Naive thymus-derived CD8-positive, alpha-beta T cell (primary cell): ENCODE measurements at regions not wholly inside any gene's neighbourhood (a gene's known extent, or its start where the extent isn't known, plus 50 kb on each side); places are given as distances from the start of the nearest gene placed in this dataset.

Experiments
- ATAC-seq, 2 donors: fragments of 150-1000 bp; cut with Tn5 transposase in 1 of 2; sonication (Bioruptor Pico), chemical (Tn5 transposase) in 1 of 2; 1 replicate in 1 of 2; 2 replicates in 1 of 2; pipeline ENCODE4 v1.10.0; 2021; ENCODE audit warnings: mild to moderate bottlenecking in 2 of 2, moderate library complexity in 2 of 2
- POLR2A ChIA-PET: fragments of 350-600 bp; sonication (Branson Sonifier 250); formaldehyde crosslinking; loops from one replicate; lab custom pipeline; 2021; ENCODE audit warnings: antibody characterized with exemption; lab: Charles Lee
- DNase-seq, 10 donors: peaks; one replicate each; pipeline versions ENCODE4 v3.0.0 to v3.0.0-alpha.2; 2020 to 2022
- H3K27ac Mint-ChIP-seq, 10 donors: one replicate each; pipeline ENCODE4 v1.8.0; 2020 to 2022; ENCODE audit warnings: mild to moderate bottlenecking in 10 of 10, mixed read lengths in 10 of 10, moderate library complexity in 4 of 10, inconsistent platforms in 1 of 10
- H3K27me3 Mint-ChIP-seq, 5 donors: one replicate each; pipeline ENCODE4 v1.8.0; 2021 to 2022; ENCODE audit warnings: mixed read lengths in 5 of 5
- H3K36me3 Mint-ChIP-seq, 3 donors: one replicate each; pipeline ENCODE4 v1.8.0; 2020 to 2022; ENCODE audit warnings: mixed read lengths in 3 of 3, mild to moderate bottlenecking in 2 of 3, inconsistent platforms in 1 of 3
- H3K4me1 Mint-ChIP-seq, 4 donors: one replicate each; pipeline ENCODE4 v1.8.0; 2021 to 2022; ENCODE audit warnings: mixed read lengths in 4 of 4
- H3K4me3 Mint-ChIP-seq, 10 donors: one replicate each; pipeline ENCODE4 v1.8.0; 2020 to 2022; ENCODE audit warnings: mild to moderate bottlenecking in 10 of 10, mixed read lengths in 10 of 10, moderate library complexity in 6 of 10, inconsistent platforms in 1 of 10
- H3K9me3 Mint-ChIP-seq, 9 donors: one replicate each; pipeline ENCODE4 v1.8.0; 2020 to 2022; ENCODE audit warnings: mixed read lengths in 9 of 9, mild to moderate bottlenecking in 3 of 9, inconsistent platforms in 1 of 9, moderate library complexity in 1 of 9

GRCh38 chr18:57219964-57220363 is 73.1 kb downstream of the BOD1L2 start:
- Mint-ChIP-seq H3K9me3 (peaks cover 0 to 4% (median 0%) of the 10 kb centered on the region in 9 donors), H3K4me1 (no peaks in the 10 kb centered on the region), H3K27me3 (peaks cover 9 to 35% (median 14%) of the 10 kb centered on the region in 5 donors), H3K36me3 (no peaks in the 10 kb centered on the region), H3K4me3 (no peak overlapping the region), H3K27ac (no peak overlapping the region)
- ATAC-seq (no peak), DNase-seq (no peak)
- POLR2A ChIA-PET, result no interaction called here

DNA sequence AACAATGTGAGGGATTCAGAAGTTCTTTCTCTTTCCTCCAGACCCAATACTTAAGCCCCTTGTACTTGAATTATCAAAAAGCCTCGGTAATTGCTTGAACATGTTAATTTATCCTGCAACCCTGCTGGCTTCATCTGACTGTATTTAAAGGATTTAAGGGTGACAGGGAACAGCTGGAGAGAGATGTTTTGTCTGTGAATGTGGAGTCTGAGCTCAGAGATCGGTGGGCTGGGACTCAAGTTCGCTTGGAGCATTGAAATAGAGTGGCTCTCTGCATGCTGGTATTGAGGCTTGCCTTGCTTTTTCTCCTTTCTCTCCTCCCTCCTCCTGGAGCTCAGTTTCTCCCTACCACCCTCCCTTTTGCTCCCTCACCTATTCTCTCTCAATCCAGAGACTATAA is 73.6 kb downstream of the BOD1L2 start:
- H3K36me3 Mint-ChIP-seq, result no peaks in the 10 kb centered on the region
- no peak for ATAC-seq
- no peaks in the 10 kb centered on the region for H3K4me1 Mint-ChIP-seq
- H3K27ac Mint-ChIP-seq, result no peak overlapping the region
- POLR2A ChIA-PET, result interaction anchor here (0.7 kb wide), 1 partner anchor 38 kb away, joined by 3 read pairs; no protein-coding TSS in a partner anchor
- H3K4me3 Mint-ChIP-seq, result no peak overlapping the region
- H3K9me3 Mint-ChIP-seq, result peaks cover 0 to 4% (median 0%) of the 10 kb centered on the region in 9 donors
- DNase-seq, result no peak
- peaks cover 9 to 35% (median 14%) of the 10 kb centered on the region in 5 donors for H3K27me3 Mint-ChIP-seq

- Mint-ChIP-seq H3K4me3 (no peak overlapping the region), H3K27ac (no peak overlapping the region), H3K27me3 (peaks cover 10 to 40% (median 14%) of the 10 kb centered on the region in 5 donors), H3K4me1 (no peaks in the 10 kb centered on the region), H3K9me3 (peaks cover 0 to 4% (median 0%) of the 10 kb centered on the region in 9 donors), H3K36me3 (no peaks in the 10 kb centered on the region)
- POLR2A ChIA-PET, result interaction anchor here (0.7 kb wide), 1 partner anchor 37 kb away, joined by 3 read pairs; no protein-coding TSS in a partner anchor
- ATAC-seq (no peak), DNase-seq (no peak)
Observed at GRCh38 chr18:57220930-57221483, 74.1 kb downstream of the BOD1L2 start.

GRCh38 chr18:57223144-57223870 is 76.4 kb downstream of the BOD1L2 start:
- H3K9me3 Mint-ChIP-seq, result peaks cover 0 to 2% (median 0%) of the 10 kb centered on the region in 9 donors
- H3K4me3 Mint-ChIP-seq, result no peak overlapping the region
- no peak overlapping the region for H3K27ac Mint-ChIP-seq
- ATAC-seq (no peak), DNase-seq (no peak)
- H3K4me1 Mint-ChIP-seq, result no peaks in the 10 kb centered on the region
- H3K36me3 Mint-ChIP-seq, result no peaks in the 10 kb centered on the region
- POLR2A ChIA-PET, result no interaction called here
- H3K27me3 Mint-ChIP-seq, result peaks cover 9 to 57% (median 20%) of the 10 kb centered on the region in 5 donors

- Mint-ChIP-seq H3K36me3 (peaks cover 0 to 6% (median 0%) of the 10 kb centered on the region in 3 donors), H3K27me3 (peaks cover 4 to 27% (median 11%) of the 10 kb centered on the region in 5 donors), H3K4me3 (no peak overlapping the region), H3K9me3 (peaks cover 0 to 16% (median 2%) of the 10 kb centered on the region in 9 donors), H3K4me1 (no peaks in the 10 kb centered on the region), H3K27ac (no peak overlapping the region)
- POLR2A ChIA-PET, result no interaction called here
- no peak for ATAC-seq
- no peak for DNase-seq
Observed at GRCh38 chr18:57230861-57231585, 84.1 kb downstream of the BOD1L2 start.

- DNase-seq (no peak), ATAC-seq (no peak)
- Mint-ChIP-seq H3K27ac (peak overlapping the region in 1 of 10 donors; percentile 2), H3K4me3 (peak overlapping the region in 1 of 10 donors; percentile 41), H3K36me3 (peaks cover 0 to 6% (median 0%) of the 10 kb centered on the region in 3 donors), H3K4me1 (no peaks in the 10 kb centered on the region), H3K27me3 (peaks cover 0 to 19% (median 8%) of the 10 kb centered on the region in 5 donors), H3K9me3 (peaks cover 0 to 16% (median 2%) of the 10 kb centered on the region in 9 donors)
- POLR2A ChIA-PET, result no interaction called here
Observed at GRCh38 chr18:57231864-57232263, 85.0 kb downstream of the BOD1L2 start.

DNA sequence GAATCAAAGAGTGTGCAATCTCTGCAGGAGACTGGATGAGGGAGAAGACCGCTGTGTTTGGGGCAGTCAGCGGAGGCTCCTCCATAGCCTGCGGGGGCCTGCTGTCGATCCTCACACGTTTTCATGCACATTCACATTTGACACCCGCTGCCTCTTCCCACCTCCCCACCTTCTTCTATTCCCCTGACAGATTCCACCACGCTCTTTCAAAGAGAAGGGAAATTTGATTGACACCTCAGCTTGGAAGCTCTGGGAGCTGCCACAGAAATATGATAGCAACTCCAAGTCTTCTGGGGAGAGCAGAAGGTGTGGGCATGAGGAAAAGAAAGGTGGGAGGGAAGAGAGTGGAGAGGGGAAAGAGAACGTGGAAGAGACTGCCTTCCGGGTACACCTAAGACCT is 87.5 kb downstream of the BOD1L2 start:
- Mint-ChIP-seq H3K4me3 (no peak overlapping the region), H3K27me3 (peaks cover 4 to 13% (median 8%) of the 10 kb centered on the region in 5 donors), H3K36me3 (no peaks in the 10 kb centered on the region), H3K4me1 (no peaks in the 10 kb centered on the region), H3K27ac (no peak overlapping the region), H3K9me3 (peaks cover 0 to 4% (median 0%) of the 10 kb centered on the region in 9 donors)
- DNase-seq (no peak), ATAC-seq (no peak)
- POLR2A ChIA-PET, result interaction anchor here (0.7 kb wide), 1 partner anchor 1631 kb away, joined by 3 read pairs; no protein-coding TSS in a partner anchor

GRCh38 chr18:57241869-57242268 is 95.0 kb downstream of the BOD1L2 start:
- Mint-ChIP-seq H3K9me3 (no peaks in the 10 kb centered on the region), H3K27me3 (peaks cover 0 to 8% (median 2%) of the 10 kb centered on the region in 5 donors), H3K36me3 (no peaks in the 10 kb centered on the region), H3K4me3 (no peak overlapping the region), H3K4me1 (no peaks in the 10 kb centered on the region), H3K27ac (no peak overlapping the region)
- ATAC-seq (no peak), DNase-seq (no peak)
- POLR2A ChIA-PET, result no interaction called here

GRCh38 chr18:57242285-57242684 is 95.4 kb downstream of the BOD1L2 start:
- no peak overlapping the region for H3K27ac Mint-ChIP-seq
- H3K27me3 Mint-ChIP-seq, result peaks cover 0 to 8% (median 3%) of the 10 kb centered on the region in 5 donors
- no peaks in the 10 kb centered on the region for H3K9me3 Mint-ChIP-seq
- H3K4me1 Mint-ChIP-seq, result no peaks in the 10 kb centered on the region
- ATAC-seq, result no peak
- POLR2A ChIA-PET, result no interaction called here
- DNase-seq, result no peak
- H3K4me3 Mint-ChIP-seq, result no peak overlapping the region
- H3K36me3 Mint-ChIP-seq, result no peaks in the 10 kb centered on the region

DNA sequence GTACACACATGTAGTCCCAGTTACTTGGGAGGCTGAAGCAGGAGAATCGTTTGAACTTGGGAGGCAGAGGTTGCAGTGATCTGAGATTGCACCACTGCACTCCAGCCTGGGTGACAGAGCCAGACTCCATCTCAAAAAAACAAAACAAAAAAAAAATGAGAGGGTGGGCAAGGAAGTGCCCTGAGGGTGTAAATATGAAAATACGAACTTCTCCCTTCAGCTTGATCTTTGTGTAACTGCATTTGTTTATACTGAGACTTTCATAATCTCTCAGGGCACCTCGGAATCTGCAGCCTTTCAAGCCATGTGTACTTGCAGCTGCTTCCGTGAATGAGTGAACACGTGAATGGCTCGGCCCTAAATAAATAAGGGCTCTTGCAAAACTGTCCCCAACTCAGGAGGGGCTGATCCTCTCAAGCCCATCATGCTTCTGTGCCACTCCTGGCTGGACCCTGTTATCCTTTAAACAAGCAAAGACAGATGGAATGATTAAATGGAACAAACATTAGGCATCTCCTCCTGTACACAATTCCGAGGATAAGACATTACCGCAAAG is 96.8 kb downstream of the BOD1L2 start:
- Mint-ChIP-seq H3K4me3 (no peak overlapping the region), H3K9me3 (no peaks in the 10 kb centered on the region), H3K36me3 (no peaks in the 10 kb centered on the region), H3K4me1 (no peaks in the 10 kb centered on the region), H3K27me3 (peaks cover 0 to 8% (median 3%) of the 10 kb centered on the region in 5 donors), H3K27ac (no peak overlapping the region)
- ATAC-seq (no peak), DNase-seq (no peak)
- POLR2A ChIA-PET, result no interaction called here

GRCh38 chr18:57249179-57249578 is 102.3 kb downstream of the BOD1L2 start:
- Mint-ChIP-seq H3K9me3 (no peaks in the 10 kb centered on the region), H3K4me3 (no peak overlapping the region), H3K27ac (no peak overlapping the region), H3K36me3 (no peaks in the 10 kb centered on the region), H3K4me1 (no peaks in the 10 kb centered on the region), H3K27me3 (peaks cover 1 to 26% (median 5%) of the 10 kb centered on the region in 5 donors)
- ATAC-seq, result no peak
- POLR2A ChIA-PET, result no interaction called here
- DNase-seq, result no peak

DNA sequence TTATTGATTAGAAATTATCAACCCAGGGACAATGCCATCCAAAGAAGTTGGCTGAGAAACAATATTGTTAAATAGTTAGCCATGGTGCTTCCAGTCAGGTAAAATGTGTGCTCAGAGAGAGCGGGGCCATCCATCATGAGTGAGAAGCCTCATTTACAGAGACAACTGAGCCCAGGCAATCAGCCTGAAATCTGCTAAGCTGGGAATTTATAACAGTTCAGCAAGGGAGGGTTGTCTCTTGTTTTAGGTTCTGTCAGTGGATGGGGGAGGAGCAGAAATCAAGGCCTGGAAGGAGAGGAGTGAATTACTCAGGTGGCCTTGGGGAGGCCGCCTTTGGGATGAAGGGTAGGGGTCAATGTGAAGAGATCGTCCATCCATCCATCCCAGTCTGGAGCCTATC is 102.5 kb upstream of the ST8SIA3 start:
- no peaks in the 10 kb centered on the region for H3K36me3 Mint-ChIP-seq
- POLR2A ChIA-PET, result no interaction called here
- H3K4me3 Mint-ChIP-seq, result no peak overlapping the region
- H3K4me1 Mint-ChIP-seq, result no peaks in the 10 kb centered on the region
- H3K9me3 Mint-ChIP-seq, result no peaks in the 10 kb centered on the region
- DNase-seq, result no peak
- peaks cover 1 to 26% (median 5%) of the 10 kb centered on the region in 5 donors for H3K27me3 Mint-ChIP-seq
- no peak for ATAC-seq
- no peak overlapping the region for H3K27ac Mint-ChIP-seq
